SU-DHL-6 (cell line): ENCODE measurements at regions not wholly inside any gene's neighbourhood (a gene's known extent, or its start where the extent isn't known, plus 50 kb on each side); places are given as distances from the start of the nearest gene placed in this dataset.

Experiments
- H2AFZ ChIP-seq: fragments of 200-600 bp; sonication (generic); 2 replicates; pipeline ENCODE4 v1.6.1; 2014; ENCODE audit warnings: low read depth, mild to moderate bottlenecking, moderate library complexity, mixed read lengths, antibody characterized with exemption, low read length; ENCODE audit not compliant: severe bottlenecking
- H3F3A ChIP-seq: fragments of 200-600 bp; shearing (Covaris generic); 2 replicates; pipeline ENCODE4 v1.6.0; 2016; ENCODE audit warnings: antibody characterized with exemption, mild to moderate bottlenecking; ENCODE audit not compliant: insufficient read depth
- H3K27ac ChIP-seq: fragments of 200-600 bp; sonication (generic); 2 replicates; pipeline ENCODE4 v1.5.1; 2016; ENCODE audit warnings: low read depth, mild to moderate bottlenecking, low read length, moderate library complexity, mixed read lengths
- H3K27me3 ChIP-seq: fragments of 200-600 bp; sonication (generic), shearing (Covaris generic); 2 replicates; pipeline ENCODE4 v1.6.0; 2014; ENCODE audit warnings: mild to moderate bottlenecking, low read length
- H3K36me3 ChIP-seq: fragments of 200-600 bp; sonication (generic); 2 replicates; pipeline ENCODE4 v1.6.1; 2014; ENCODE audit warnings: mild to moderate bottlenecking, low read length, mixed read lengths
- H3K4me2 ChIP-seq: fragments of 300-600, 200-600 bp; shearing (Covaris generic), sonication (generic); 2 replicates; pipeline ENCODE4 v1.6.0; 2014; ENCODE audit warnings: low read length, low read depth, mild to moderate bottlenecking; ENCODE audit not compliant: poor library complexity, severe bottlenecking
- H3K4me3 ChIP-seq: fragments of 200-600 bp; sonication (generic); 2 replicates; pipeline ENCODE4 v1.5.1; 2014; ENCODE audit warnings: antibody characterized with exemption, low read length, mild to moderate bottlenecking, mixed read lengths; ENCODE audit not compliant: insufficient read depth, poor library complexity, severe bottlenecking
- H3K79me2 ChIP-seq: fragments of 200-600 bp; sonication (generic); 2 replicates; pipeline ENCODE4 v1.6.1; 2014; ENCODE audit warnings: mild to moderate bottlenecking, low read length, moderate library complexity; ENCODE audit not compliant: insufficient read depth
- H3K9ac ChIP-seq: fragments of 200-600 bp; sonication (generic); 2 replicates; pipeline ENCODE4 v1.7.0; 2014; ENCODE audit warnings: mild to moderate bottlenecking, low read length
- H3K9me2 ChIP-seq: fragments of 200-600 bp; sonication (generic); replicated peaks from 2 replicates; pipeline ENCODE4 v1.6.1; 2014; ENCODE audit warnings: low read length; ENCODE audit not compliant: insufficient read depth
- H3K9me3 ChIP-seq: fragments of 200-600 bp; sonication (generic); 2 replicates; pipeline ENCODE4 v1.6.1; 2014; ENCODE audit warnings: low read length, mixed read lengths; ENCODE audit not compliant: insufficient read depth
- H4K20me1 ChIP-seq: fragments of 200-600 bp; sonication (generic); 2 replicates; pipeline ENCODE4 v1.6.1; 2014; ENCODE audit warnings: low read depth, mild to moderate bottlenecking, antibody characterized with exemption, low read length, moderate library complexity, mixed read lengths
- EZH2phosphoT487 ChIP-seq: fragments of 200-600 bp; sonication (generic), shearing (Covaris generic); conservative IDR thresholded peaks from 2 replicates; pipeline ENCODE4 v1.6.1; 2018; ENCODE audit warnings: mild to moderate bottlenecking, antibody characterized with exemption, low read length, moderate library complexity, mixed read lengths
- TF ChIP-seq, protein P1 (sequence below): fragments of 200-600 bp; sonication (generic); IDR thresholded peaks from one replicate; pipeline ENCODE4 v1.5.1; 2017; ENCODE audit warnings: antibody characterized with exemption, mild to moderate bottlenecking, low read length, moderate library complexity; ENCODE audit not compliant: insufficient read depth, poor library complexity, severe bottlenecking

DNA sequence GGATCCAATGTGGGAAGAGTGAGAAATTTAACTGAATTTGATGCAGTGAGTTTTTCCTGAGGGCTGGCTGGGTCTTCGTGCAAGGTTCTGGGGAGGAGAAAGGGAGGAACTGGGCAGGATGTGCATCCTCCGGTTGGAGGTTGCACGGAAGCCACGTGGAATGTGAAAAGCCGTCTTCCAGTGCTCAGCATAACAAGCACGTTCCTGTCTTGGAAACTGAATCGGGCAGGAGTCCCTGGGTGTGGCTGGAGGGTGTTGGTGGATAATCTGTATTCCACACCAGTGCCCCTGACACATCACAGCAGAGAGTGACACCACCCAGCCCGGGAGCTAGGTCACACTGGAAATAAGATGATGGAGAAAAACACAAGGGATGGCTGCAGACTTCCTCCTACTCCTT lies 154.3 kb downstream of the C5orf15 start:
- Histone ChIP-seq H3F3A (no peaks in the 10 kb centered on the region), H3K79me2 (no peaks in the 10 kb centered on the region), H3K4me3 (no peak overlapping the region), H3K36me3 (no peaks in the 10 kb centered on the region), H3K9ac (no peak overlapping the region), H3K9me3 (no peaks in the 10 kb centered on the region), H2AFZ (no peak overlapping the region), H3K27me3 (no peaks in the 10 kb centered on the region), H3K9me2 (no peaks in the 10 kb centered on the region), H3K4me2 (no peak overlapping the region), H4K20me1 (no peaks in the 10 kb centered on the region), H3K27ac (no peak overlapping the region)
- TF ChIP-seq, protein P1, sequence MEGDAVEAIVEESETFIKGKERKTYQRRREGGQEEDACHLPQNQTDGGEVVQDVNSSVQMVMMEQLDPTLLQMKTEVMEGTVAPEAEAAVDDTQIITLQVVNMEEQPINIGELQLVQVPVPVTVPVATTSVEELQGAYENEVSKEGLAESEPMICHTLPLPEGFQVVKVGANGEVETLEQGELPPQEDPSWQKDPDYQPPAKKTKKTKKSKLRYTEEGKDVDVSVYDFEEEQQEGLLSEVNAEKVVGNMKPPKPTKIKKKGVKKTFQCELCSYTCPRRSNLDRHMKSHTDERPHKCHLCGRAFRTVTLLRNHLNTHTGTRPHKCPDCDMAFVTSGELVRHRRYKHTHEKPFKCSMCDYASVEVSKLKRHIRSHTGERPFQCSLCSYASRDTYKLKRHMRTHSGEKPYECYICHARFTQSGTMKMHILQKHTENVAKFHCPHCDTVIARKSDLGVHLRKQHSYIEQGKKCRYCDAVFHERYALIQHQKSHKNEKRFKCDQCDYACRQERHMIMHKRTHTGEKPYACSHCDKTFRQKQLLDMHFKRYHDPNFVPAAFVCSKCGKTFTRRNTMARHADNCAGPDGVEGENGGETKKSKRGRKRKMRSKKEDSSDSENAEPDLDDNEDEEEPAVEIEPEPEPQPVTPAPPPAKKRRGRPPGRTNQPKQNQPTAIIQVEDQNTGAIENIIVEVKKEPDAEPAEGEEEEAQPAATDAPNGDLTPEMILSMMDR: no peak
- TF ChIP-seq EZH2phosphoT487: no peak

GRCh38 chr5:133811168-133811567 lies 157.3 kb downstream of the C5orf15 start:
- Histone ChIP-seq H3K36me3 (no peaks in the 10 kb centered on the region), H3F3A (no peaks in the 10 kb centered on the region), H3K27me3 (no peaks in the 10 kb centered on the region), H3K4me2 (no peak overlapping the region), H3K9me3 (no peaks in the 10 kb centered on the region), H4K20me1 (no peaks in the 10 kb centered on the region), H3K27ac (no peak overlapping the region), H3K9ac (no peak overlapping the region), H3K79me2 (no peaks in the 10 kb centered on the region), H3K9me2 (no peaks in the 10 kb centered on the region), H2AFZ (no peak overlapping the region), H3K4me3 (no peak overlapping the region)
- TF ChIP-seq, protein P1: no peak
- no peak for TF ChIP-seq EZH2phosphoT487

GRCh38 chr5:133809801-133810200 lies 158.6 kb downstream of the C5orf15 start:
- no peak for TF ChIP-seq EZH2phosphoT487
- TF ChIP-seq, protein P1: no peak
- Histone ChIP-seq H3K4me3 (no peak overlapping the region), H4K20me1 (no peaks in the 10 kb centered on the region), H3F3A (no peaks in the 10 kb centered on the region), H3K36me3 (no peaks in the 10 kb centered on the region), H3K27ac (no peak overlapping the region), H3K9ac (no peak overlapping the region), H2AFZ (no peak overlapping the region), H3K9me2 (no peaks in the 10 kb centered on the region), H3K9me3 (no peaks in the 10 kb centered on the region), H3K27me3 (no peaks in the 10 kb centered on the region), H3K79me2 (no peaks in the 10 kb centered on the region), H3K4me2 (no peak overlapping the region)
